ENCODE measurements at regions not wholly inside any gene's neighbourhood (a gene's known extent, or its start where the extent isn't known, plus 50 kb on each side); places are given as distances from the start of the nearest gene placed in this dataset.

DNA sequence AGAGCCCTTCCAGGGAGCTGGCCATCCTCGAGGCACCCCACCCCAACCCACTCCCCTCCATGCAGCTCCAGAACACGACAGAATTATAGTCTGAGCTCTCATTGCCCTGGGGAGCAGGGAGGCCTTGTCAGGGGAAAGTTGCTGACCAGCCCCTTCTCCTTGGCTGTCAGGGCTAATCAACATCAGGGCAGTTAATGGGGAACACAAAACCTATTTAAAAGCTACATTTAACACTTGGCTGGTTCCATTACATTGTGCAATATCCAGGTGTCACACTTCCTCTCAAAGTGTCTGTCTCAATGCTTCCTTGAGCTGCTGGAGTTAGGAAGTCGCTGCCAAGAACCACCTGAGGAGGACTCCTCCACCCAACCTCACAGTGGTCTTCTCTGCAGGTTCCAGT lies 111.8 kb upstream of the GRIK3 start:
- TF ChIP-seq, protein P1, sequence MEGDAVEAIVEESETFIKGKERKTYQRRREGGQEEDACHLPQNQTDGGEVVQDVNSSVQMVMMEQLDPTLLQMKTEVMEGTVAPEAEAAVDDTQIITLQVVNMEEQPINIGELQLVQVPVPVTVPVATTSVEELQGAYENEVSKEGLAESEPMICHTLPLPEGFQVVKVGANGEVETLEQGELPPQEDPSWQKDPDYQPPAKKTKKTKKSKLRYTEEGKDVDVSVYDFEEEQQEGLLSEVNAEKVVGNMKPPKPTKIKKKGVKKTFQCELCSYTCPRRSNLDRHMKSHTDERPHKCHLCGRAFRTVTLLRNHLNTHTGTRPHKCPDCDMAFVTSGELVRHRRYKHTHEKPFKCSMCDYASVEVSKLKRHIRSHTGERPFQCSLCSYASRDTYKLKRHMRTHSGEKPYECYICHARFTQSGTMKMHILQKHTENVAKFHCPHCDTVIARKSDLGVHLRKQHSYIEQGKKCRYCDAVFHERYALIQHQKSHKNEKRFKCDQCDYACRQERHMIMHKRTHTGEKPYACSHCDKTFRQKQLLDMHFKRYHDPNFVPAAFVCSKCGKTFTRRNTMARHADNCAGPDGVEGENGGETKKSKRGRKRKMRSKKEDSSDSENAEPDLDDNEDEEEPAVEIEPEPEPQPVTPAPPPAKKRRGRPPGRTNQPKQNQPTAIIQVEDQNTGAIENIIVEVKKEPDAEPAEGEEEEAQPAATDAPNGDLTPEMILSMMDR (IDR thresholded peaks at IDR 0.05; ENCODE audit: insufficient read depth in 1 of 2, low read depth in 1 of 2, low read length in 1 of 2, severe bottlenecking in 1 of 2, unreplicated experiment in 1 of 2): no peak
- H3K27me3 ChIP-seq (replicated peaks; ENCODE audit: control insufficient read depth, insufficient read depth, low read length): no peaks in the 10 kb centered on the region
- Mint-ChIP-seq H3K27me3 (ENCODE audit: insufficient read depth, unreplicated experiment) (peaks cover 13% of the 10 kb centered on the region), H3K36me3 (ENCODE audit: insufficient read depth, unreplicated experiment) (no peaks in the 10 kb centered on the region), H3K4me3 (ENCODE audit: unreplicated experiment) (no peak overlapping the region), H3K9me3 (ENCODE audit: unreplicated experiment) (no peaks in the 10 kb centered on the region), H3K4me1 (ENCODE audit: low read depth, unreplicated experiment) (no peaks in the 10 kb centered on the region), H3K27ac (ENCODE audit: unreplicated experiment) (no peak overlapping the region)
- intact Hi-C loops (cut with micrococcal nuclease; ENCODE audit: unreplicated experiment): no loop called here
- H3K4me3 ChIP-seq (ENCODE audit: low read depth, low read length): no peak overlapping the region
- CTCF ChIA-PET: no interaction called here
- H3K36me3 ChIP-seq (ENCODE audit: control insufficient read depth, insufficient read depth, low read length): no peaks in the 10 kb centered on the region
- H3K9me3 ChIP-seq: no peaks in the 10 kb centered on the region
- POLR2A ChIA-PET: no interaction called here
- H3K4me1 ChIP-seq: no peaks in the 10 kb centered on the region
- BruUV-seq (replicated peaks): no TSS peak
- DNase-seq: no peak

DNA sequence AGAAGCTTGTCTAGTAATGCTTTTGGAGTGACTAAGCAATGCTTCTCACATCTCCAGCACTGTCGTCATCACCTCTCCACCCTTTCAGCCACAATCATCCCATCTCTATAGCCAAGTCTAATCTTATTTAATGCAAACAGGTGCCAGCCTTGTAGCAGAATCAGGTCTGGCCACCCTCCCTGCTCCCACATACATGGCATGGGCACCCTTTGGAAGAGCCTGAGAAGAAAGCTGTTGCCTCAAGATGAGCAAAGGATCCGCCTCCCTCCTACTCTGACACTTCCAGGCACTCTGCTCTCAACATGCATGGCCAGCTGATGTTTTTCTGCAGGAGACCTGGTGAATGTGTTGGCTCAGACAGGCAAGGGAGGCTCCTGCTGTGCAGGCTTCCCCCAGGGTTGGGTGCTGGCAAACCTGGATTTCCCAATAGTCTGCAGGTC lies 113.1 kb upstream of the GRIK3 start:
- no peaks in the 10 kb centered on the region for H3K36me3 ChIP-seq (ENCODE audit: control insufficient read depth, insufficient read depth, low read length)
- DNase-seq: no peak
- BruUV-seq (replicated peaks): no TSS peak
- H3K27me3 Mint-ChIP-seq (ENCODE audit: insufficient read depth, unreplicated experiment): peaks cover 15% of the 10 kb centered on the region
- no peak overlapping the region for H3K4me3 ChIP-seq (ENCODE audit: low read depth, low read length)
- no peak overlapping the region for H3K4me3 Mint-ChIP-seq (ENCODE audit: unreplicated experiment)
- no peak overlapping the region for H3K27ac Mint-ChIP-seq (ENCODE audit: unreplicated experiment)
- H3K4me1 ChIP-seq: no peaks in the 10 kb centered on the region
- no peaks in the 10 kb centered on the region for H3K27me3 ChIP-seq (replicated peaks; ENCODE audit: control insufficient read depth, insufficient read depth, low read length)
- POLR2A ChIA-PET: no interaction called here
- no peaks in the 10 kb centered on the region for H3K9me3 Mint-ChIP-seq (ENCODE audit: unreplicated experiment)
- intact Hi-C loops (cut with micrococcal nuclease; ENCODE audit: unreplicated experiment): no loop called here
- TF ChIP-seq, protein P1 (IDR thresholded peaks at IDR 0.05; ENCODE audit: insufficient read depth in 1 of 2, low read depth in 1 of 2, low read length in 1 of 2, severe bottlenecking in 1 of 2, unreplicated experiment in 1 of 2): no peak
- no peaks in the 10 kb centered on the region for H3K4me1 Mint-ChIP-seq (ENCODE audit: low read depth, unreplicated experiment)
- CTCF ChIA-PET: no interaction called here
- no peaks in the 10 kb centered on the region for H3K36me3 Mint-ChIP-seq (ENCODE audit: insufficient read depth, unreplicated experiment)
- H3K9me3 ChIP-seq: no peaks in the 10 kb centered on the region

DNA sequence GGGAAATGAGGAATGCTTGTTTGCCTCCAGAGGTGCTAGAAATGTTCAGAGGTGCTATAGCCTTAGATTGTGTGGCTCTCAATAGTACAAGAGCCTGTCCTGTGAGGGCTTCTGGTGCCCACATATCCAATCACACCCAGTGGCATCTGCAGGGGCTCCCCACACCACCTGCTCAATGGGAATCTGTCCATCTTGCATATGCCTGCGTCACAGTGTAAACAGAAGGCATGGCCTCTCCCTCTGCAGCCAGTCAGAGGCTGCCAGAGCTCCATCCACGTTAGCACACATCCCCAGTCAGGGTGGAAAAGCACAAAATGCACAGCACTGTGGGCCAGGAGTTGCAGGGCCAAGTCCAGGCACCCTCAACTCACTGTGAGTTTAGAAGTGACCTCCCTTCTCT lies 113.6 kb upstream of the GRIK3 start:
- Histone ChIP-seq H3K36me3 (ENCODE audit: control insufficient read depth, insufficient read depth, low read length) (no peaks in the 10 kb centered on the region), H3K9me3 (no peaks in the 10 kb centered on the region), H3K27me3 (replicated peaks; ENCODE audit: control insufficient read depth, insufficient read depth, low read length) (no peaks in the 10 kb centered on the region), H3K4me3 (ENCODE audit: low read depth, low read length) (no peak overlapping the region), H3K4me1 (no peaks in the 10 kb centered on the region)
- Mint-ChIP-seq H3K27me3 (ENCODE audit: insufficient read depth, unreplicated experiment) (peaks cover 15% of the 10 kb centered on the region), H3K4me1 (ENCODE audit: low read depth, unreplicated experiment) (no peaks in the 10 kb centered on the region), H3K9me3 (ENCODE audit: unreplicated experiment) (no peaks in the 10 kb centered on the region), H3K4me3 (ENCODE audit: unreplicated experiment) (no peak overlapping the region), H3K36me3 (ENCODE audit: insufficient read depth, unreplicated experiment) (no peaks in the 10 kb centered on the region), H3K27ac (ENCODE audit: unreplicated experiment) (no peak overlapping the region)
- ChIA-PET CTCF (no interaction called here), POLR2A (no interaction called here)
- DNase-seq: no peak
- intact Hi-C loops (cut with micrococcal nuclease; ENCODE audit: unreplicated experiment): no loop called here
- BruUV-seq (replicated peaks): no TSS peak
- TF ChIP-seq, protein P1 (IDR thresholded peaks at IDR 0.05; ENCODE audit: insufficient read depth in 1 of 2, low read depth in 1 of 2, low read length in 1 of 2, severe bottlenecking in 1 of 2, unreplicated experiment in 1 of 2): no peak

All from Caco-2 (cell line).